Astrocyte (in vitro differentiated cells and primary cell): ENCODE measurements at regions not wholly inside any gene's neighbourhood (a gene's known extent, or its start where the extent isn't known, plus 50 kb on each side); places are given as distances from the start of the nearest gene placed in this dataset.

Experiments used
- DNase-seq: peaks from one replicate; pipeline ENCODE4 v3.0.0-alpha.2; 2010; ENCODE audit warnings: low read depth
- FAIRE-seq: peaks from 2 replicates; lab custom pipeline; 2011; peaks lifted over from hg19 to GRCh38; lab: Jason Lieb, UNC
- H2AFZ ChIP-seq: 2 replicates; pipeline ENCODE4 v1.6.0; 2012; ENCODE audit warnings: low read depth, low read length, inconsistent platforms
- H3K27ac ChIP-seq: 2 replicates; pipeline ENCODE4 v1.5.1; 2011; ENCODE audit warnings: low read depth, low read length, inconsistent platforms
- H3K27me3 ChIP-seq: 2 replicates; pipeline ENCODE4 v1.6.0; 2011; ENCODE audit warnings: low read length, inconsistent platforms; ENCODE audit not compliant: insufficient read depth
- H3K36me3 ChIP-seq: 2 replicates; pipeline ENCODE4 v1.5.1; 2011; ENCODE audit warnings: low read length, inconsistent platforms; ENCODE audit not compliant: insufficient read depth
- H3K4me1 ChIP-seq: 2 replicates; pipeline ENCODE4 v1.5.1; 2011; ENCODE audit warnings: low read length, inconsistent platforms; ENCODE audit not compliant: insufficient read depth
- H3K4me2 ChIP-seq: 2 replicates; pipeline ENCODE4 v1.6.0; 2012; ENCODE audit warnings: low read length, inconsistent platforms
- H3K4me3 ChIP-seq: 2 replicates; pipeline ENCODE4 v1.5.1; 2011; ENCODE audit warnings: low read depth, mild to moderate bottlenecking, low read length, inconsistent platforms; ENCODE audit not compliant: insufficient read depth
- H3K79me2 ChIP-seq: 2 replicates; pipeline ENCODE4 v1.6.0; 2012; ENCODE audit warnings: mild to moderate bottlenecking, low read length, inconsistent platforms; ENCODE audit not compliant: insufficient read depth
- H3K9ac ChIP-seq: 2 replicates; pipeline ENCODE4 v1.6.0; 2012; ENCODE audit warnings: mild to moderate bottlenecking, low read length, inconsistent platforms
- H3K9me3 ChIP-seq: 2 replicates; pipeline ENCODE4 v1.5.1; 2012; ENCODE audit warnings: low read depth, mild to moderate bottlenecking, low read length, inconsistent platforms; ENCODE audit not compliant: insufficient read depth
- H4K20me1 ChIP-seq: 2 replicates; pipeline ENCODE4 v1.6.0; 2012; ENCODE audit warnings: low read length, inconsistent platforms; ENCODE audit not compliant: insufficient read depth
- H3K27ac Mint-ChIP-seq: one replicate; pipeline ENCODE4 v1.8.0; 2021; ENCODE audit warnings: mild to moderate bottlenecking, mixed read lengths; ENCODE audit not compliant: unreplicated experiment
- H3K27me3 Mint-ChIP-seq: one replicate; pipeline ENCODE4 v1.8.0; 2021; ENCODE audit warnings: low read depth, mixed read lengths; ENCODE audit not compliant: unreplicated experiment
- H3K36me3 Mint-ChIP-seq: one replicate; pipeline ENCODE4 v1.8.0; 2021; ENCODE audit warnings: low read depth, mixed read lengths; ENCODE audit not compliant: unreplicated experiment
- H3K4me1 Mint-ChIP-seq: one replicate; pipeline ENCODE4 v1.8.0; 2021; ENCODE audit warnings: low read depth, mixed read lengths; ENCODE audit not compliant: unreplicated experiment
- H3K4me3 Mint-ChIP-seq: one replicate; pipeline ENCODE4 v1.8.0; 2021; ENCODE audit warnings: mild to moderate bottlenecking, moderate library complexity, mixed read lengths; ENCODE audit not compliant: unreplicated experiment
- H3K9me3 Mint-ChIP-seq: one replicate; pipeline ENCODE4 v1.8.0; 2021; ENCODE audit warnings: mild to moderate bottlenecking, mixed read lengths; ENCODE audit not compliant: unreplicated experiment
- EZH2 ChIP-seq: IDR thresholded peaks from 2 replicates; pipeline ENCODE4 v1.6.1; 2012; ENCODE audit warnings: mild to moderate bottlenecking, low read length, inconsistent platforms; ENCODE audit not compliant: insufficient read depth
- TF ChIP-seq, protein P1 (sequence below): IDR thresholded peaks from 2 replicates; pipeline ENCODE4 v1.5.1; 2011; ENCODE audit warnings: low read depth, mild to moderate bottlenecking, inconsistent platforms, low read length, moderate library complexity; ENCODE audit not compliant: insufficient read depth

DNA sequence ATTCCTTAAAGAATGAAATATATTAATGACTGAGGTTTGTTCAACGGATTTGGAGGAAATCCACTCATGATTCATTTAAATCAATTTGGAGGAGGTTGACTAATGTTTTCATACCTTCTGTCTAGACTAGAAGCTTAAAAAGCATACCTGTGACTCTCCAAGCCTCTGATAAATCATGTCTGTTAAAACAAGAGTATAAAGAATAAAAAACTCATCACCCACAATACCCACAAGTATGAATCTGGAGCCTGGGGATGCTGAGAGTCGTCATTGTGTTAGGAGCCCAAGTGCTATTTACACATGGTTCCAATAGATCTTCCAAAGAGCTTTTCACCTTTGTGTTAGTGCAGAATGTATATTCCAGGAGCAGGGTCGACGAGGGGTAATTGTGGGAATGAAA, 86.8 kb upstream of the ADAMTS20 start:
- H3K9me3 ChIP-seq: no peaks in the 10 kb centered on the region
- Mint-ChIP-seq H3K4me3 (no peak overlapping the region), H3K9me3 (peaks cover 3% of the 10 kb centered on the region), H3K36me3 (no peaks in the 10 kb centered on the region), H3K27ac (peak overlapping the region; percentile 43), H3K27me3 (no peaks in the 10 kb centered on the region), H3K4me1 (no peaks in the 10 kb centered on the region)
- TF ChIP-seq, protein P1, sequence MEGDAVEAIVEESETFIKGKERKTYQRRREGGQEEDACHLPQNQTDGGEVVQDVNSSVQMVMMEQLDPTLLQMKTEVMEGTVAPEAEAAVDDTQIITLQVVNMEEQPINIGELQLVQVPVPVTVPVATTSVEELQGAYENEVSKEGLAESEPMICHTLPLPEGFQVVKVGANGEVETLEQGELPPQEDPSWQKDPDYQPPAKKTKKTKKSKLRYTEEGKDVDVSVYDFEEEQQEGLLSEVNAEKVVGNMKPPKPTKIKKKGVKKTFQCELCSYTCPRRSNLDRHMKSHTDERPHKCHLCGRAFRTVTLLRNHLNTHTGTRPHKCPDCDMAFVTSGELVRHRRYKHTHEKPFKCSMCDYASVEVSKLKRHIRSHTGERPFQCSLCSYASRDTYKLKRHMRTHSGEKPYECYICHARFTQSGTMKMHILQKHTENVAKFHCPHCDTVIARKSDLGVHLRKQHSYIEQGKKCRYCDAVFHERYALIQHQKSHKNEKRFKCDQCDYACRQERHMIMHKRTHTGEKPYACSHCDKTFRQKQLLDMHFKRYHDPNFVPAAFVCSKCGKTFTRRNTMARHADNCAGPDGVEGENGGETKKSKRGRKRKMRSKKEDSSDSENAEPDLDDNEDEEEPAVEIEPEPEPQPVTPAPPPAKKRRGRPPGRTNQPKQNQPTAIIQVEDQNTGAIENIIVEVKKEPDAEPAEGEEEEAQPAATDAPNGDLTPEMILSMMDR: no peak
- TF ChIP-seq EZH2: no peak
- no peak overlapping the region for H3K4me3 ChIP-seq
- H3K36me3 ChIP-seq: no peaks in the 10 kb centered on the region
- no peak overlapping the region for H3K9ac ChIP-seq
- H3K79me2 ChIP-seq: no peaks in the 10 kb centered on the region
- no peak overlapping the region for H2AFZ ChIP-seq
- H3K27ac ChIP-seq: no peak overlapping the region
- H4K20me1 ChIP-seq: no peaks in the 10 kb centered on the region
- DNase-seq: peak; percentile 47
- H3K27me3 ChIP-seq: no peaks in the 10 kb centered on the region
- no peak for FAIRE-seq
- H3K4me2 ChIP-seq: no peak overlapping the region
- H3K4me1 ChIP-seq: no peaks in the 10 kb centered on the region

DNA sequence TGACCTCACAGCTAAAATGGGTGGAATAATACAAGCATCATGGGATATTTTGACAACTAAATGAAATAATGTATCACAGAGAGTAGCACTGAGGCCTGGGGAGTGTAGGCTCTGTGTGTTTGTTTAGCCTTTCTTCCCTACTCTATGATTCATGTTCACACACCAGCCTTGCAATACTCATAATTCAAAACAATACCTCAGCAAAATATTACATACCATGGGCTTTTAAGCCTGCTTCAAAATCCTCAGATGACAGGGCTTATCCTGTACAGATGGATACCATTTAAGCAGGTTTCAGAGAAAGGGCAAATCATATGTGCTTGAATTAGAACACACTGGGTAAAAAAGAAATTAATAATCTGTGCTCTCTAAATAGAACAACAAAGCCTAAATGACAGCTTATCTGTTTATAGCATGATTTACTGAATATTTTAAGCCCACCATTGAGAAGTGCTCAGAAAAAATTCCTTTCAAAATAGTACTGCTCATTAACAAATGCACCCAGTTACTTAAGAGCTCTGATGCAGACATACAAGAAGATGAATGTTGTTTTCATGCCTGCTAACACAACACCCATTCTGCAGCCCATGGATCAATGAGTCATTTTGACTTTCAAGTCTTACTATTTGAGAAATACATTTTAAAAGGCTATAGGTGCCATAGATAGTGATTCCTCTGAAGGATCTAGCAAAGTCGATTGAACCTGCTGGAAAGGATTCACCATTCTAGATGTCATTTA, 84.9 kb upstream of the ADAMTS20 start:
- Histone ChIP-seq H3K4me2 (no peak overlapping the region), H3K4me3 (no peak overlapping the region), H4K20me1 (no peaks in the 10 kb centered on the region), H3K27ac (no peak overlapping the region), H3K27me3 (no peaks in the 10 kb centered on the region), H3K79me2 (no peaks in the 10 kb centered on the region), H2AFZ (no peak overlapping the region), H3K9ac (no peak overlapping the region), H3K4me1 (no peaks in the 10 kb centered on the region), H3K36me3 (no peaks in the 10 kb centered on the region), H3K9me3 (no peaks in the 10 kb centered on the region)
- no peaks in the 10 kb centered on the region for H3K9me3 Mint-ChIP-seq
- no peaks in the 10 kb centered on the region for H3K4me1 Mint-ChIP-seq
- no peak for DNase-seq
- H3K27me3 Mint-ChIP-seq: no peaks in the 10 kb centered on the region
- no peak for FAIRE-seq
- H3K4me3 Mint-ChIP-seq: no peak overlapping the region
- no peak overlapping the region for H3K27ac Mint-ChIP-seq
- no peaks in the 10 kb centered on the region for H3K36me3 Mint-ChIP-seq
- TF ChIP-seq, protein P1: no peak
- no peak for TF ChIP-seq EZH2

DNA sequence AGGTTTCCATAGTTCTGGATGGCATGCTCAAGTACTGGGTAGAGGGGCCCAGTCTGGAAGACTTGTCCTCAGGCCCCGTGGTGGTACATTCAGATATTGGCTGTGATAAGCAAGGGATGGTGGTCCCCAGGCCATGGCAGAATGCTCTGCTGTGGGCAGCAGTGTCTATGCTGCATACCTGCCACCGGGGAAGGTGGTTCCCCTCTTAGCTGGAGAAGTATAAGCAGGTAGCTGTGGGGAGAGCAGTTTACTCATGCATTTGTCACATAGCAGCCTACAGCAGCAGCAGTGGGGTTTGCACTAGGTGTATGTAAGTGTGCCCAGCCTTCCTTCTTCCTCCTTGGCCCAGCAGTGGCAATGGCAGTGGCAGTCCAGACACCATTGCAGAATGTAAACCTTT, 69.3 kb upstream of the ADAMTS20 start:
- no peaks in the 10 kb centered on the region for H3K9me3 Mint-ChIP-seq

More for the DNA sequence above, 69.3 kb upstream of the ADAMTS20 start:
- no peak for TF ChIP-seq EZH2
- TF ChIP-seq, protein P1: no peak
- no peaks in the 10 kb centered on the region for H4K20me1 ChIP-seq
- no peaks in the 10 kb centered on the region for H3K4me1 ChIP-seq
- FAIRE-seq (no peak), DNase-seq (no peak)
- no peak overlapping the region for H3K4me2 ChIP-seq
- no peak overlapping the region for H3K4me3 Mint-ChIP-seq
- H2AFZ ChIP-seq: no peak overlapping the region
- H3K9me3 ChIP-seq: no peaks in the 10 kb centered on the region
- no peaks in the 10 kb centered on the region for H3K36me3 Mint-ChIP-seq
- no peak overlapping the region for H3K27ac Mint-ChIP-seq
- no peak overlapping the region for H3K4me3 ChIP-seq
- no peak overlapping the region for H3K27ac ChIP-seq
- no peaks in the 10 kb centered on the region for H3K27me3 ChIP-seq
- H3K9ac ChIP-seq: no peak overlapping the region
- no peaks in the 10 kb centered on the region for H3K79me2 ChIP-seq
- no peaks in the 10 kb centered on the region for H3K27me3 Mint-ChIP-seq
- H3K4me1 Mint-ChIP-seq: no peaks in the 10 kb centered on the region
- H3K36me3 ChIP-seq: no peaks in the 10 kb centered on the region
